Heart right ventricle (tissue), 16 donors: ENCODE measurements at regions not wholly inside any gene's neighbourhood (a gene's known extent, or its start where the extent isn't known, plus 50 kb on each side); places are given as distances from the start of the nearest gene placed in this dataset.

ENCODE experiments used
- ATAC-seq, 8 donors: fragments of 200-7000 bp; cut with Tn5 transposase; one replicate each; pipeline ENCODE4 v1.9.1; 2020; ENCODE audit warnings: mild to moderate bottlenecking in 8 of 8, moderate library complexity in 8 of 8, moderate number of reproducible peaks in 1 of 8
- DNase-seq, 2 donors: peaks; one replicate each; pipeline ENCODE4 v3.0.0-alpha.2; 2020
- H3K27ac ChIP-seq, 10 donors: fragments of 200-600 bp; sonication (generic) in 2 of 10; one replicate each; pipeline versions ENCODE4 v1.5.0 to v1.8.0; 2020 to 2022; ENCODE audit warnings: mild to moderate bottlenecking in 3 of 10
- H3K27me3 ChIP-seq, 7 donors: fragments of 200-600 bp; one replicate each; pipeline ENCODE4 v1.8.0; 2021 to 2022; ENCODE audit warnings: mild to moderate bottlenecking in 2 of 7
- H3K36me3 ChIP-seq, 9 donors: fragments of 200-600 bp; sonication (generic) in 1 of 9; one replicate each; pipeline versions ENCODE4 v1.5.0 to v1.8.0; 2020 to 2022; ENCODE audit warnings: mild to moderate bottlenecking in 2 of 9
- H3K4me1 ChIP-seq, 9 donors: fragments of 200-600 bp; sonication (generic) in 1 of 9; one replicate each; pipeline versions ENCODE4 v1.5.0 to v1.8.0; 2020 to 2022; ENCODE audit warnings: mild to moderate bottlenecking in 4 of 9
- H3K4me3 ChIP-seq, 10 donors: fragments of 200-600 bp; sonication (generic) in 2 of 10; one replicate each; pipeline versions ENCODE4 v1.5.0 to v1.8.0; 2020 to 2022; ENCODE audit warnings: mild to moderate bottlenecking in 7 of 10, moderate library complexity in 2 of 10
- H3K9me3 ChIP-seq, 11 donors: fragments of 200-600 bp in 10 of 11; sonication (generic) in 2 of 11; one replicate each; pipeline versions ENCODE4 v1.5.0 to v1.8.0; 2013 to 2022; ENCODE audit warnings: mild to moderate bottlenecking in 2 of 11, control low read depth in 1 of 11, moderate library complexity in 1 of 11
- WGBS, 2 donors: extraction: QIAGEN DNeasy Blood & Tissue Kit; methylation state at CpG; one replicate each; pipeline ENCODE4 v1.1.7; 2013; ENCODE audit warnings: inconsistent platforms in 1 of 2; 5-methylcytosine and 5-hydroxymethylcytosine counted together
- intact Hi-C, 10 donors: fragments of 100-400 bp; cut with DNase I; formaldehyde crosslinking; loops; one replicate each; pipeline versions ENCODE4 v1.11.1 to v1.14.2; 2022
- TF ChIP-seq, protein P1 (sequence below), 9 donors: fragments of 200-600 bp; sonication (generic) in 2 of 9; IDR thresholded peaks; one replicate each; pipeline versions ENCODE4 v1.5.0 to v1.8.0; 2021 to 2022; ENCODE audit warnings: antibody characterized with exemption in 9 of 9, mild to moderate bottlenecking in 5 of 9, moderate library complexity in 1 of 9
- donor health status: Arrhythmogenic right ventricular cardiomyopathy.
- donor health status: ischemic (EF 13 %, LVEDD 7.1; RV severe dilation, severe dysfunction).
- donor health status: healthy with polysubstance abuse.
- donor health status: DM: no; HTN: yes; CAD: no.
- donor health status: DM: no; HTN: no; CAD: no.
- donor health status: ischemic (EF 25% LVEDD 6.9; RV normal size, moderate dysfunction).
- donor health status: ischemic (EF 25% LVEDD 5.7; RV mildly dilated, moderate dysfunction).
- donor health status: healthy.
- donor health status: DM: yes; HTN: yes; CAD: no.
- donor health status: Ischemic cardiomyopathy.
- donor health status: ischemic (EF 35%, LVEDD 5.7; RV mildly dilated, moderate dysfunction).
- donor health status: nonischemic (EF 11% LVEDD 7.7; RV severe dilation, severe dysfunction).
- donor health status: DM: yes; HTN: yes; CAD: no.
- donor health status: PGD.
- donor health status: ischemic (EF 29% LVEDD 5.4; RV normal size, mild dysfunction).
- donor health status: nonischemic (EF 23%, LVEDD 6.1; RV moderate dilation, normal function).

DNA sequence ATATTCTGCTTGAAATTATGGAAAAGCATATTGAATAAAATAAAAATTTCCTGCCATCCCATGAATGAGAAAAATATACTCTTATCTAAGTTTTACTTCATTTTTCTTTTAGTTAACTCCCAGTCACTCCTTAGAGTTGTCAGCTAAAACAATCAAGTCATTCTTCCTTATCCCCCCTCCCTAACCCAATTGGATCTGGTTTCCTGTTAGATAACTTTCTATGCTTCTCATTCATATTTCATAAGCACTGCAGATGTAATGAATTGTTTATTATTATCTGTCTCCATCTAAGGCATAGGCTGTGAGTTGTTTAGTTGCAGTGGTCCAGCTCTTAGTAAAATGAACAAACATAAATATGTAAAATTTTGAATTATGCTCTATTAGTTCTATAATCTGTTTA is 244.0 kb upstream of the GCFC2 start:
- H3K27me3 ChIP-seq: no peaks in the 10 kb centered on the region
- intact Hi-C loops: no loop called here
- DNase-seq (no peak), ATAC-seq (no peak)
- no peaks in the 10 kb centered on the region for H3K9me3 ChIP-seq
- no peaks in the 10 kb centered on the region for H3K36me3 ChIP-seq
- H3K4me1 ChIP-seq: no peaks in the 10 kb centered on the region
- TF ChIP-seq, protein P1, sequence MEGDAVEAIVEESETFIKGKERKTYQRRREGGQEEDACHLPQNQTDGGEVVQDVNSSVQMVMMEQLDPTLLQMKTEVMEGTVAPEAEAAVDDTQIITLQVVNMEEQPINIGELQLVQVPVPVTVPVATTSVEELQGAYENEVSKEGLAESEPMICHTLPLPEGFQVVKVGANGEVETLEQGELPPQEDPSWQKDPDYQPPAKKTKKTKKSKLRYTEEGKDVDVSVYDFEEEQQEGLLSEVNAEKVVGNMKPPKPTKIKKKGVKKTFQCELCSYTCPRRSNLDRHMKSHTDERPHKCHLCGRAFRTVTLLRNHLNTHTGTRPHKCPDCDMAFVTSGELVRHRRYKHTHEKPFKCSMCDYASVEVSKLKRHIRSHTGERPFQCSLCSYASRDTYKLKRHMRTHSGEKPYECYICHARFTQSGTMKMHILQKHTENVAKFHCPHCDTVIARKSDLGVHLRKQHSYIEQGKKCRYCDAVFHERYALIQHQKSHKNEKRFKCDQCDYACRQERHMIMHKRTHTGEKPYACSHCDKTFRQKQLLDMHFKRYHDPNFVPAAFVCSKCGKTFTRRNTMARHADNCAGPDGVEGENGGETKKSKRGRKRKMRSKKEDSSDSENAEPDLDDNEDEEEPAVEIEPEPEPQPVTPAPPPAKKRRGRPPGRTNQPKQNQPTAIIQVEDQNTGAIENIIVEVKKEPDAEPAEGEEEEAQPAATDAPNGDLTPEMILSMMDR (IDR thresholded peaks at IDR 0.05): no peak
- no peak overlapping the region for H3K27ac ChIP-seq
- no peak overlapping the region for H3K4me3 ChIP-seq

DNA sequence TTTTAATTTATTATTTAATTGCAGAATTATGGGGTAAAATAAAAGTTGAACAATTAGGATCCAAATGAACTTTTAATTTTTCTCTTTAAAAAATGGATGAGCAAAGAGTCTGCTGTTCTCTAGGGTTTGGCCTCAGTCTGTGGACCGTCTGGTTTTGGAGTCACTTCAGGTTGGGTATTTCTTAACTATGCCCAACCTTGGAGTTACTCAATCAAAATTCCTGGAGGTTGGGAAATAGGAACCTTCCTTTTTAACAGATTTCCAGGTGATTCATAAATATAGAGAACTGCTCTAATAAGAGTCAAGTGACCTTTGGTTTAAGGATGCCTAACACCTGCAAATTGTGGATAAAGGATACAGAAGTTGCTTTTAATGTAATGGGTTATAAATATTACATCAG is 241.5 kb upstream of the GCFC2 start:
- DNase-seq: no peak
- WGBS, 2 donors: 75 to 83% methylated on average over 1 of the region's 1 CpG
- no peaks in the 10 kb centered on the region for H3K27me3 ChIP-seq
- no peak overlapping the region for H3K27ac ChIP-seq
- TF ChIP-seq, protein P1 (IDR thresholded peaks at IDR 0.05): no peak
- H3K9me3 ChIP-seq: no peaks in the 10 kb centered on the region
- intact Hi-C loops: no loop called here
- no peak overlapping the region for H3K4me3 ChIP-seq
- no peaks in the 10 kb centered on the region for H3K4me1 ChIP-seq
- no peaks in the 10 kb centered on the region for H3K36me3 ChIP-seq
- ATAC-seq: no peak

DNA sequence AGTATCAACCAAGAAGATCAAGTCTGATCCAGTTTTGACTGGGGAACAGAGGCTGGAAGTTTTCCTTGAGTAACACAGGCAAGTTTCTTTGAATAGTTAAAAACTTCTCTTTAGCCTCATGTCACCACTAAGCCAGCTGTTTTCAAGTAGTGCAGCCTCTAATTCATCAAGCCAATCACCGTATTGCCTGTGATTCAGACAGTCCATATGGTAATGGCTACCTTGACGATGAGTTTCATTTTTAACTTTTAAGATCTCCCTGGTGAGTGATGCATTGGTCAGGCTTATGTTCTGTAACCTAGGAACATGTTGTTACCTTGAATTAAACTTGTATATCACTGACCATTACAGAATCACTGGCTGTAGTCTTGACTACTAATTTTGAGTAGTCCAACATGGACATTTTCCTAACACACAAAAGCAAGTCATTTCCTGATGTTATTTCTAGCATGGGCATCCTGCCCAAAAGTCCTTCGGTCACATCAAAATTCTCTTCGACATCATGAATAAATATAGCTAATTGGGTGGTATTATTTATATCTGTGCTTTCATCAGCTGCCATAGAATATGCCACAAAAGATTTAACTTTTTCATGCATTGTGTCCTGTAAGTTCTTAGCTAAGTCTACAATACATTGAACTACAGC is 238.8 kb upstream of the GCFC2 start:
- TF ChIP-seq, protein P1 (IDR thresholded peaks at IDR 0.05): no peak

DNA sequence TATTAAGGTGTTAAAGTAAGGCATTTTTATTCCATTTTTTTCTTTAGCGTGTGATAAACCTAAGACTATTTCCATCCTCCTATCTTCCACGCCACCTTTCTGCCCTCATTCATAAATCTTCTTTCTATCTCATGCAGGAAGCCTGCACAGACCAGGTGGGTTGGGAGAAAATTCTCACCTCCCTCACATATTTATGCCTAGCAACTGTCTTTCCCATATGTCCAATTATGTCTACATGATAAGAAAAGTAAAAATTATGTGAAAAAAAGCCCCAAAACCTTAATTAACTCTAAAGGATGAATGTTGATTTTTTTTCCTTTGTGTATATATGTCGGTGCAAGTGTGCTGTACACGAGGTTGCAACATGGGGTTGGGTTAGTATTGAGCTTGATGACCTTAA is 225.6 kb upstream of the GCFC2 start:
- WGBS, 2 donors: 82 to 84% methylated on average over 4 of the region's 4 CpGs
- Histone ChIP-seq H3K36me3 (no peaks in the 10 kb centered on the region), H3K4me1 (peaks cover 0 to 2% (median 0%) of the 10 kb centered on the region in 9 donors), H3K9me3 (peaks cover 0 to 16% (median 0%) of the 10 kb centered on the region in 11 donors), H3K27me3 (no peaks in the 10 kb centered on the region), H3K27ac (no peak overlapping the region), H3K4me3 (no peak overlapping the region)
- DNase-seq (no peak), ATAC-seq (no peak)
- TF ChIP-seq, protein P1 (IDR thresholded peaks at IDR 0.05): no peak
- intact Hi-C loops: no loop called here

More for the DNA sequence above, 238.8 kb upstream of the GCFC2 start:
- intact Hi-C loops: no loop called here
- no peaks in the 10 kb centered on the region for H3K27me3 ChIP-seq
- no peak overlapping the region for H3K27ac ChIP-seq
- no peaks in the 10 kb centered on the region for H3K36me3 ChIP-seq
- DNase-seq: no peak
- no peaks in the 10 kb centered on the region for H3K9me3 ChIP-seq
- H3K4me1 ChIP-seq: no peaks in the 10 kb centered on the region
- WGBS, 2 donors: 39 to 43% methylated on average over 4 of the region's 4 CpGs
- no peak overlapping the region for H3K4me3 ChIP-seq
- no peak for ATAC-seq
